GM04504 (cell line): ENCODE measurements at regions not wholly inside any gene's neighbourhood (a gene's known extent, or its start where the extent isn't known, plus 50 kb on each side); places are given as distances from the start of the nearest gene placed in this dataset.

Source experiments
- DNase-seq: peaks from one replicate; pipeline ENCODE4 v3.0.0-alpha.2; 2012; ENCODE audit warnings: low read depth

- DNase-seq, result no peak
Measured at GRCh38 chr4:58688568-58688967, 1578.4 kb upstream of the IGFBP7 start.

DNA sequence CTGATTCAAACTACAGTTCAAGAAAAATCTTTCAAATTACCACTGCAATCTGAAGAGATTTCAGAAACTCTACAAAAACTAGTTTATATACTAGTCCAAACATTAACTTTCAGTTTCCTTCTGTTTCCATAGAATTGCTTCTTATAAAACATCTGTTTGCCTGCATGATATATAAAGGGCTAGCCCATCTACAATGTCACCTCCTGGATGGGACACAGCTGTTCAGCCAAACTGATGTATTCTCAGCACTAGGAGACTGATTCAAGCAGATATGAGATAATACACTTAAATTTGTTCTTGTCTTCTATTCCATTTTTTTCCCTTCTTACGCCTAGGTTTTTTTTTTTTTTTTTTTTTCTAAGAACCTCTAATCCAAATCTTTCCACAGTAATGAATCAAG is 1569.7 kb upstream of the IGFBP7 start:
- no peak for DNase-seq

GRCh38 chr4:58679051-58679450 is 1568.9 kb upstream of the IGFBP7 start:
- DNase-seq, result no peak

GRCh38 chr4:58669783-58670182 is 1559.6 kb upstream of the IGFBP7 start:
- no peak for DNase-seq

GRCh38 chr4:58665649-58666048 is 1555.5 kb upstream of the IGFBP7 start:
- DNase-seq, result no peak

DNA sequence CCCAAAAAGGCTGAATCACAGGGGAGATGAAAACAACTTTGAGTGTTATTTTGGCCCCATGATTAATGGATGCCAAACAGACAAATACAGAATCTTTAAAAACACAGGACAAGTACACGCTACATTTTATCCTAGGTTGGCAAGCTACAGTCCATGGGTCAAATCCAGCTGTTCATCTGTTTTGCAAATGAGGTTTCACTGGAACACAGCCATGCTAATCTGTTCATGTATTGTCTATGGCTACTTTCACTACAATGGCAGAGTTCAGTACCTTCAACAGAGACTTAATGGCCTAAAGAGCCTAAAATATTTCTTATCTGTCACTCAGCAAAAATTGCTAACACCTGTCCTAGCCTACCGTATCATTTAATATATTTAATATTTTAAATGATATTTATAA is 1548.5 kb upstream of the IGFBP7 start:
- DNase-seq, result no peak

- DNase-seq, result no peak
Measured at GRCh38 chr4:58653251-58653650, 1543.1 kb upstream of the IGFBP7 start.

- no peak for DNase-seq
Measured at GRCh38 chr4:58649226-58649625, 1539.0 kb upstream of the IGFBP7 start.

DNA sequence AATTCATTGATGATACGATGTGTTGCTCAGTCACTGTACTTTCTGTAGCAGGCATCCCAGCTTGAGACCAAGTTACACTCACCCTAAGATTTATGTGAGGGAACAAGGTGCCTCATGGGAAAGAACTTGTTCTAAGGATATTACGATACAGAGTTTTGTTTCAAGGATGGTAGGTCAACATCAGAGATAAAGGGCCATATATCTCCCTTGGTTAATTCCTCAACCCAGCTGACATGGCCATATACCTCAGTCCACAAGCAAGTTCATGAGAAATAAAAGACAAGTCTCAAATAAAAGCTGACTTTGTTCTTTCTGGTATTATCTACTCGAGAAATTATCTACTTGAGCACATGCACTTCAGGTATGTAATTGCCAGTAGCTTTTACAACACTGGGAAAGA is 1535.9 kb upstream of the IGFBP7 start:
- no peak for DNase-seq

DNA sequence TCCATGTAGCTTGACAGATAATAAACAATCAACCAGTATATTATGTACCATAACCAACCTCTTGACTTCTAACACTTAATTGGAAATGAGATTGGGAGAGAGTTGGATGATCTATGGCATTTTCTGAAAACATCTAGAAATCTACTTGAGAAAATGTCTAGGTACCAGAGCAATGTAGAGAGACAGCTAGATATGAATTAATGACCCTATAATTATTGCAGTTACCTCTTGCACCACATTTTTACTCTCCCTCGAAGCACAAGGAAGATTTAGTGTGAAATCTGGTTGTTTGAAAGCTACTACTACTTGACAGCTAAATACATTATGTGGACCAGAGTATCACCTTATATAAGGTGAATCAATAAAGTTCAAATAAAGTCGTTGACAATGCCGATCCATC is 1534.4 kb upstream of the IGFBP7 start:
- DNase-seq, result no peak

DNA sequence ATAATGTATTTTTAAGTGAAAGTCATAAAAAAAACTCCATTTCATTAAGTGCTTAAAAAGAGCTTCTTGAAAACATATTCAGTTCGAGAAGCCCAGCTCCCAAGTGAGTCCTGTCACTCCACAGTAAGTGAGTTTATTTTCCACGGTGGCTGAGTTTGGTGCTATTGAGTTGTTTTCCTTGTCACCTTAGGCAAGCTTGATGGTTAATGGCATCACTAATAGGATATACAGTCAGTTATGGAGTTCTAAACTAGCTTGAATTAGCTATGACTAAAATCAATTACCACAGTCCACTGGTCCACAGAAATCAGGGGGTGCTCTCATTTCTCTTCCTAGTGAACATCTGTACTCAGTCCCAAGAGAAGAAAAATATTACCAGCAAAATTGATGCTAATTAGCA is 1526.2 kb upstream of the IGFBP7 start:
- no peak for DNase-seq

- no peak for DNase-seq
Measured at GRCh38 chr4:58617226-58617625, 1507.0 kb upstream of the IGFBP7 start.

DNA sequence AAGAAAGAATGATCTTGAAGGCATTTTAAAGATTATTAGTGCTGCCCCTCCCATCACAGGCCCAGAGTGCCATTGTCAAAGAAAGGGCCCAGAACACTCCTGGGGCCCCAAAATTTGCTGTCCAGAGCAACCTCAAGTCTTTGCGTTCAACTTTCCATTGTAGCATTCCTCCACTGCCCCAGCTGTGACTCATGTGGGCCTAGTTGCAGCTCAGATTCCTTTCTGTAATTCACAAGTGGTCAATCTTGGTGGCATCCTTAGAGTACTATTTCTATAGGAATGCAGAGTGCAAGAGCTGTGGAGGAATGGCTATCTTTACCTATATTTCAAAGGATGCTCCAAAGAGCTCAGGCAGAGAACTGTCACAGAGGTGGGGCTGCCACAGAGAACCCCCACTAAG is 1500.8 kb upstream of the IGFBP7 start:
- no peak for DNase-seq

DNA sequence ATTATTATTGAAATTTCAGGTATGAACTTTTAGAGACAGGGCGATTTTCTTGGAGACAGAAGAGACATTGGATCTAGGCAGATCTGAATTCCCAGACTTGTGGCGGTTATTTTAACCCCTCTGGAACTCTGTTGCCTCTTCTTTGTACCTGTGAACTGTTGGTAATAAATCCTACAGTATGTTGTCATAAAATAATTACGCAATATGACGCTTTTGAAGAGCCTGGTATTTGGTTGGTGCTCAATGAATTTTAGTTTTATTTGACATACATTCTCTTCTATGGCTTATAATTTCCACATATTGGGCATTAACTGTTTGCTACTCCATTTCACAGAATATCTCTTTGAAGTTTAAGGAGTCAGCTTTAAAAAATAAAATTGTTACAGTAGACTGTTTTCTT is 1496.1 kb upstream of the IGFBP7 start:
- no peak for DNase-seq

DNA sequence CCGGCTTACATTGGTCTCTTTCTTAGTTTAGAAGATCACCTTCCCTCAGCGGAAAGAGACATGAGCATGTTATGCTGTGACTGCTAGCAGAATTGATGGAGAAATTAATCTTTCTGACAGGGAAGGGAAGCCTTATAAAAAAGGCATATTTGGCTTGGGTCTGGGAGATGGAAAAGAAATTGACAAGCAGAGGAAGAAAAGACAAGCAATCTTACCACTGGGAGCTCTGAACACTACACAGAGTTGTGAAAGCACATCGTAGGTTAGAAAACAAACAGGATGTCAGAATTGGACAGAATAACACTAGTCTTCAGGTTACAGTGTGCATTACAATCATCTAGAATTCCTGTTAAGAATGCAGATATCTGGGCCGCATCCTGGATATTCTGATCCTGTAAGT is 1493.8 kb upstream of the IGFBP7 start:
- no peak for DNase-seq

- no peak for DNase-seq
Measured at GRCh38 chr4:58602731-58603359, 1492.7 kb upstream of the IGFBP7 start.

DNA sequence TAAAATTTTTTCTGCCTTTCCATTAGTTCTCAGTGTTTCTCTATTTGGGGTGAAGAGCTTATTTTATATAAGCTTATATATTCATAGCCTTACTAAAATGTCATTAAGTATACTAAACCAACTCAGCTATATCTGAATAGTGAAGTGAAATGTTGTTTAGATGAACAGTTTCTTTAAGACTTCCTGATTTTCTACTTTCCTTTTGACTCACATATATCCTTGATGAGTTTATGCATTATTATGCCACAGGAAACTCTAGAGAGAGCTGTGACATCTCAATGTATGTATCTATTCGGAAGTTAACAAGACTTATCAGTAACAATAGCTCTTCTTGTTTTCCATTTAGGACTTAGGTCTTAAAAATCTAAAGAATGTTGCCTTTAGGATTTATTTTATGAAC is 1491.8 kb upstream of the IGFBP7 start:
- DNase-seq, result no peak

GRCh38 chr4:58600290-58600689 is 1490.1 kb upstream of the IGFBP7 start:
- DNase-seq, result no peak

DNA sequence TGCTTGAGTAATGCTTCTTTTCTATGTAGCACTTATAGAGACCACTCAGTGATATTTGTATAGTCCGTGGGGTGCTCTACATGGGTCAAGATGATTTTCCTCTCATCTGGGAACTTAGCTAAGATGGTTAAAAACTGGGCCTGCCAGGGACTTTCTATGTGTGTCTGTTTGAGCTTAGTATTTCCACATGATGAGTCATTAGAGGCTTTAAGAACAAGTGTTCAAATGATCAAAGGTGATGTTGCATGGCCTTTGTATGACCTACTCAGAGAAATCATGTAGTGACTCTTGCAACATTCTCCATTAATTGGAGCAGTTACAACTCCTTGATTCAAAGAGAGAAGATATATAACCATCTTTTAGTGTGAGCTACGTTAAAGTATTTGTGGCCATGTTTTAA is 1480.5 kb upstream of the IGFBP7 start:
- no peak for DNase-seq

GRCh38 chr4:58587856-58588255 is 1477.7 kb upstream of the IGFBP7 start:
- DNase-seq, result no peak

GRCh38 chr4:58566260-58566659 is 1456.1 kb upstream of the IGFBP7 start:
- DNase-seq, result no peak

DNA sequence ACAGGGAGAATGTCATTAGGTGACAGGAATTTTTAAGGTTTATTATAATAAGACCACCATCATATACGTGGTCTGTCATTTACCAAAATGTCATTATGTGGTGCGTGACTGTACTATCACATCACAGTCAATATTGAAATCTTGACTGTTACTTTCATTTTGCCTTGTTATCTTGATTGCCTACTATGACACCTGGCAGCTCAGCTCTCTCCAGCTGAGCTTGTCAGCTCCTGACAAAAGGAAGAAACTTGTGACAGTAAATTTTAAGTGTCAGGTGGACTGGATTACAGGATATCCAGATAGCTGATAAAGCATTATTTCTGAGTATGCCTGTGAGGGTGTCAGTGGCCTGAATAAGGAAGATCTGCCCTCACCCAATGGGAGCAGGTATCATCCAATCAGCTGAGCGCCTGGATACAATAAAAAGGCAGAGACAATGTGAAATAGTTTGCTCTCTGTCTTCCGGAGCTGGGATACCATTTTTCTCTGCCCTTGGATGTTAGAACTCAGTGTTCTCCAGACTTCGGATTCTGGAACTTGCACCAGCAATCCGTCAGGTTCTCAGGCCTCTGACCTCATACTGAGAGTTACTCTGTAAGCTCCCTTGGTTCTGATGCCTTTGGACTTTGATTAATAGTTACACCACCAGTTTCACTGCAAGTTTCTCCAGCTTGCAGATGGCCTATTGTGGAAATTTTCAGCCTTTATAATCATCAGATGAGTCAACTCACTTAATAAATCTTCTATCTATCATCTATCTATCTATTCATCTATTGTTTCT is 1454.7 kb upstream of the IGFBP7 start:
- DNase-seq, result no peak

DNA sequence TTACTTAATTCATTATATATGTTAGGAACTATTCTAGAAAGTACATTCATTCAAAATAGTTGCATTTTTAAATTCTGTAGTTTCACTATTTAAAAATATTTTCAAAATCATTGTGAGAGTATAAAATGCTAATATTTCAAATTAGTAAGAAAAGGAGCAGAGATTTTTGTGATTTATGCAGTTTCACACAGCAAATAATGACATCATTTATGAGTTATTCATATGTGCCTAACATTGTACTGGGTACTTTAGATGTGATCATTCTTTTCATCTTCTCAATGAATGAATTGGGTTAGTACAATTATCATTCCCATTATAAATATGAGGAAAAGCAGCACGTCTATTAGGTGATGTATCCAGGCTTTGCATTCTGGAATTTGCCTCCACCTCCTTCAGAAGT is 1451.0 kb upstream of the IGFBP7 start:
- no peak for DNase-seq

GRCh38 chr4:58560736-58561135 is 1450.6 kb upstream of the IGFBP7 start:
- no peak for DNase-seq
